ENCODE measurements at regions not wholly inside any gene's neighbourhood (a gene's known extent, or its start where the extent isn't known, plus 50 kb on each side); places are given as distances from the start of the nearest gene placed in this dataset.

DNA sequence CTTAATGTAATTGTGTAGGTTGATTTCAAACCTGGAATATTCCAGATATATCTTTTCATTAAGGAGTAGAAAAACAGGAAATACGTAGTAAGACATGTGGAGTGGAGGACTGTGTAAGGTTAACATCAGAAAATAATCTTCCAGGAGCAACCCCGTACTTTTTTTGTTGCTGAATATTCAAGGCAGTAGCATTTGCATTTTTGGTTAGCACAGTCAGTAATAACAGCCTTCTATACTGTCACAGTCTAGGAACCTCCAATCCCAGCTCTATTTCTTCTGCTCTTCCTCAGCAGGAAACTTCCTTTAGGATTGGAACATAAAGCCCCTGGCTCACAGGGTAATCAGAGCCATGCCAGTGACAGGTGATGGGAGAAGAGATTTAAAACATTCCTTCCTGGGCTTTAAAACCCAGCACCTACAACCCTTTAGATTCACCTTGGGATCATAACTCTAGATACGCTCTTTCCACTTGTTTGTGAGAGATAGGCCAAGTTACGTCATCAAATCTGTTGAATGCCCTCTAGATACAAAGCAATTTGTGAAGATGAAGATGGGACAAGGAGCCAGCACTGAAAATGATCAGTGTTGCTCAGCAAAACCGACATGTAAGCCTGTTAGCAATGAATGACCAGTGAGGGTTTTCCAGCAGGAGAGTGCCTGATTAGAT lies 248.5 kb upstream of the NPY start:
- H3K4ac ChIP-seq (ENCODE audit: low read length) = no peak overlapping the region
- no peak overlapping the region for H4K91ac ChIP-seq (ENCODE audit: low read depth, low read length, poor library complexity)
- no peaks in the 10 kb centered on the region for H3K36me3 ChIP-seq (replicated peaks in 1 of 2; ENCODE audit: control insufficient read depth in 2 of 2, insufficient read depth in 2 of 2, low read length in 2 of 2)
- no peak overlapping the region for H2AK5ac ChIP-seq (ENCODE audit: low read depth, low read length)
- H3K27me3 ChIP-seq (ENCODE audit: control insufficient read depth in 3 of 3, insufficient read depth in 3 of 3, low read depth in 1 of 3, low read length in 3 of 3) = no peaks in the 10 kb centered on the region
- no peak overlapping the region for H2BK120ac ChIP-seq (ENCODE audit: low read depth, low read length)
- no peak overlapping the region for H3K4me2 ChIP-seq (ENCODE audit: insufficient read depth, low read length, poor library complexity, severe bottlenecking)
- H3K79me1 ChIP-seq (ENCODE audit: low read depth, low read length) = no peaks in the 10 kb centered on the region
- no peak for DNase-seq (ENCODE audit: low spot score)
- no peak overlapping the region for H3K9ac ChIP-seq (ENCODE audit: low read depth, low read length, poor library complexity)
- H2BK15ac ChIP-seq (ENCODE audit: low read length) = no peak overlapping the region
- no peak overlapping the region for H2BK12ac ChIP-seq (ENCODE audit: low read length)
- H3K14ac ChIP-seq (ENCODE audit: low read length) = no peak overlapping the region
- no peak overlapping the region for H3K27ac ChIP-seq (replicated peaks; ENCODE audit: low read length)
- no peaks in the 10 kb centered on the region for H3K9me3 ChIP-seq (replicated peaks in 1 of 2; ENCODE audit: control insufficient read depth in 2 of 2, insufficient read depth in 1 of 2, low read depth in 1 of 2, low read length in 2 of 2)
- WGBS, 2 donors (ENCODE audit: extremely low coverage in 2 of 2, insufficient read length in 2 of 2, insufficient replicate concordance in 1 of 2) = no CpG with 5 or more reads among the region's 5 CpGs
- no peaks in the 10 kb centered on the region for H3K4me1 ChIP-seq (ENCODE audit: control insufficient read depth in 2 of 2, insufficient read depth in 1 of 2, low read depth in 1 of 2, low read length in 2 of 2)
- no peak overlapping the region for H2BK5ac ChIP-seq (ENCODE audit: low read length)
- no peak overlapping the region for H3K4me3 ChIP-seq (ENCODE audit: low read length in 2 of 2)
- H3K18ac ChIP-seq (ENCODE audit: low read length) = no peak overlapping the region
- no peak overlapping the region for H3K23ac ChIP-seq (ENCODE audit: low read depth, low read length, poor library complexity)
- H4K8ac ChIP-seq (ENCODE audit: low read depth, low read length) = no peak overlapping the region
- H2AFZ ChIP-seq (ENCODE audit: low read length) = no peak overlapping the region

- no peaks in the 10 kb centered on the region for H3K9me3 ChIP-seq (replicated peaks in 1 of 2; ENCODE audit: control insufficient read depth in 2 of 2, insufficient read depth in 1 of 2, low read depth in 1 of 2, low read length in 2 of 2)
- H3K4me3 ChIP-seq (ENCODE audit: low read length in 2 of 2) = no peak overlapping the region
- H3K14ac ChIP-seq (ENCODE audit: low read length) = no peak overlapping the region
- no peak overlapping the region for H2BK5ac ChIP-seq (ENCODE audit: low read length)
- no peaks in the 10 kb centered on the region for H3K79me1 ChIP-seq (ENCODE audit: low read depth, low read length)
- no peaks in the 10 kb centered on the region for H3K36me3 ChIP-seq (replicated peaks in 1 of 2; ENCODE audit: control insufficient read depth in 2 of 2, insufficient read depth in 2 of 2, low read length in 2 of 2)
- H3K9ac ChIP-seq (ENCODE audit: low read depth, low read length, poor library complexity) = no peak overlapping the region
- no peaks in the 10 kb centered on the region for H3K27me3 ChIP-seq (ENCODE audit: control insufficient read depth in 3 of 3, insufficient read depth in 3 of 3, low read depth in 1 of 3, low read length in 3 of 3)
- H2AK5ac ChIP-seq (ENCODE audit: low read depth, low read length) = no peak overlapping the region
- H2BK12ac ChIP-seq (ENCODE audit: low read length) = no peak overlapping the region
- H2BK120ac ChIP-seq (ENCODE audit: low read depth, low read length) = no peak overlapping the region
- WGBS, 2 donors (ENCODE audit: extremely low coverage in 2 of 2, insufficient read length in 2 of 2, insufficient replicate concordance in 1 of 2) = no CpG with 5 or more reads among the region's 2 CpGs
- H3K18ac ChIP-seq (ENCODE audit: low read length) = no peak overlapping the region
- no peak overlapping the region for H3K23ac ChIP-seq (ENCODE audit: low read depth, low read length, poor library complexity)
- no peak overlapping the region for H2BK15ac ChIP-seq (ENCODE audit: low read length)
- H3K4me2 ChIP-seq (ENCODE audit: insufficient read depth, low read length, poor library complexity, severe bottlenecking) = no peak overlapping the region
- H4K91ac ChIP-seq (ENCODE audit: low read depth, low read length, poor library complexity) = no peak overlapping the region
- no peak overlapping the region for H3K4ac ChIP-seq (ENCODE audit: low read length)
- H2AFZ ChIP-seq (ENCODE audit: low read length) = no peak overlapping the region
- no peak overlapping the region for H3K27ac ChIP-seq (replicated peaks; ENCODE audit: low read length)
- H3K4me1 ChIP-seq (ENCODE audit: control insufficient read depth in 2 of 2, insufficient read depth in 1 of 2, low read depth in 1 of 2, low read length in 2 of 2) = no peaks in the 10 kb centered on the region
- H4K8ac ChIP-seq (ENCODE audit: low read depth, low read length) = no peak overlapping the region
- no peak for DNase-seq (ENCODE audit: low spot score)
Measured at GRCh38 chr7:24036033-24036412, 248.0 kb upstream of the NPY start.

GRCh38 chr7:24038993-24039392 lies 245.0 kb upstream of the NPY start:
- no peak overlapping the region for H2BK5ac ChIP-seq (ENCODE audit: low read length)
- no CpG with 5 or more reads among the region's 5 CpGs for whole genome bisulfite sequencing, 2 donors (ENCODE audit: extremely low coverage in 2 of 2, insufficient read length in 2 of 2, insufficient replicate concordance in 1 of 2)

GRCh38 chr7:24039991-24040624 lies 243.9 kb upstream of the NPY start:
- no peak overlapping the region for H4K91ac ChIP-seq (ENCODE audit: low read depth, low read length, poor library complexity)
- H3K9me3 ChIP-seq (replicated peaks in 1 of 2; ENCODE audit: control insufficient read depth in 2 of 2, insufficient read depth in 1 of 2, low read depth in 1 of 2, low read length in 2 of 2) = peaks cover 0 to 2% of the 10 kb centered on the region in 2 donors
- H3K4me3 ChIP-seq (ENCODE audit: low read length in 2 of 2) = no peak overlapping the region
- WGBS, 2 donors (ENCODE audit: extremely low coverage in 2 of 2, insufficient read length in 2 of 2, insufficient replicate concordance in 1 of 2) = no CpG with 5 or more reads among the region's 6 CpGs
- no peak overlapping the region for H2BK12ac ChIP-seq (ENCODE audit: low read length)
- no peaks in the 10 kb centered on the region for H3K79me1 ChIP-seq (ENCODE audit: low read depth, low read length)
- H3K27me3 ChIP-seq (ENCODE audit: control insufficient read depth in 3 of 3, insufficient read depth in 3 of 3, low read depth in 1 of 3, low read length in 3 of 3) = no peaks in the 10 kb centered on the region
- H3K18ac ChIP-seq (ENCODE audit: low read length) = no peak overlapping the region
- no peaks in the 10 kb centered on the region for H3K4me1 ChIP-seq (ENCODE audit: control insufficient read depth in 2 of 2, insufficient read depth in 1 of 2, low read depth in 1 of 2, low read length in 2 of 2)
- H4K8ac ChIP-seq (ENCODE audit: low read depth, low read length) = no peak overlapping the region
- no peak overlapping the region for H3K4ac ChIP-seq (ENCODE audit: low read length)
- H3K4me2 ChIP-seq (ENCODE audit: insufficient read depth, low read length, poor library complexity, severe bottlenecking) = no peak overlapping the region
- no peak overlapping the region for H2AK5ac ChIP-seq (ENCODE audit: low read depth, low read length)
- H3K27ac ChIP-seq (replicated peaks; ENCODE audit: low read length) = no peak overlapping the region
- no peak overlapping the region for H3K9ac ChIP-seq (ENCODE audit: low read depth, low read length, poor library complexity)
- H3K36me3 ChIP-seq (replicated peaks in 1 of 2; ENCODE audit: control insufficient read depth in 2 of 2, insufficient read depth in 2 of 2, low read length in 2 of 2) = no peaks in the 10 kb centered on the region
- H3K23ac ChIP-seq (ENCODE audit: low read depth, low read length, poor library complexity) = no peak overlapping the region
- no peak overlapping the region for H2BK120ac ChIP-seq (ENCODE audit: low read depth, low read length)
- H3K14ac ChIP-seq (ENCODE audit: low read length) = no peak overlapping the region
- DNase-seq (ENCODE audit: low spot score) = no peak
- no peak overlapping the region for H2BK15ac ChIP-seq (ENCODE audit: low read length)
- H2AFZ ChIP-seq (ENCODE audit: low read length) = no peak overlapping the region
- H2BK5ac ChIP-seq (ENCODE audit: low read length) = no peak overlapping the region

More at GRCh38 chr7:24038993-24039392, 245.0 kb upstream of the NPY start:
- DNase-seq (ENCODE audit: low spot score) = no peak
- Histone ChIP-seq H3K4me2 (ENCODE audit: insufficient read depth, low read length, poor library complexity, severe bottlenecking) (no peak overlapping the region), H3K79me1 (ENCODE audit: low read depth, low read length) (no peaks in the 10 kb centered on the region), H2AFZ (ENCODE audit: low read length) (no peak overlapping the region), H3K14ac (ENCODE audit: low read length) (no peak overlapping the region), H3K36me3 (replicated peaks in 1 of 2; ENCODE audit: control insufficient read depth in 2 of 2, insufficient read depth in 2 of 2, low read length in 2 of 2) (no peaks in the 10 kb centered on the region), H3K27me3 (ENCODE audit: control insufficient read depth in 3 of 3, insufficient read depth in 3 of 3, low read depth in 1 of 3, low read length in 3 of 3) (no peaks in the 10 kb centered on the region), H3K18ac (ENCODE audit: low read length) (no peak overlapping the region), H4K91ac (ENCODE audit: low read depth, low read length, poor library complexity) (no peak overlapping the region), H3K4ac (ENCODE audit: low read length) (no peak overlapping the region), H2BK12ac (ENCODE audit: low read length) (no peak overlapping the region), H3K23ac (ENCODE audit: low read depth, low read length, poor library complexity) (no peak overlapping the region), H3K4me1 (ENCODE audit: control insufficient read depth in 2 of 2, insufficient read depth in 1 of 2, low read depth in 1 of 2, low read length in 2 of 2) (no peaks in the 10 kb centered on the region), H3K9me3 (replicated peaks in 1 of 2; ENCODE audit: control insufficient read depth in 2 of 2, insufficient read depth in 1 of 2, low read depth in 1 of 2, low read length in 2 of 2) (no peaks in the 10 kb centered on the region), H2BK120ac (ENCODE audit: low read depth, low read length) (no peak overlapping the region), H3K27ac (replicated peaks; ENCODE audit: low read length) (no peak overlapping the region), H3K4me3 (ENCODE audit: low read length in 2 of 2) (no peak overlapping the region), H3K9ac (ENCODE audit: low read depth, low read length, poor library complexity) (no peak overlapping the region), H2AK5ac (ENCODE audit: low read depth, low read length) (no peak overlapping the region), H2BK15ac (ENCODE audit: low read length) (no peak overlapping the region), H4K8ac (ENCODE audit: low read depth, low read length) (no peak overlapping the region)
